ENCODE measurements at regions not wholly inside any gene's neighbourhood (a gene's known extent, or its start where the extent isn't known, plus 50 kb on each side); places are given as distances from the start of the nearest gene placed in this dataset.

- in situ Hi-C loops (cut with HindIII; ENCODE audit: low sequenced_read_pairs), result no loop called here
Observed at GRCh38 chr2:16117791-16118610, 177.7 kb downstream of the MYCN start.

GRCh38 chr2:16117021-16117700 lies 176.8 kb downstream of the MYCN start:
- in situ Hi-C loops (cut with HindIII; ENCODE audit: low sequenced_read_pairs), result no loop called here

- in situ Hi-C loops (cut with HindIII; ENCODE audit: low sequenced_read_pairs), result no loop called here
Observed at GRCh38 chr2:16115881-16116830, 175.8 kb downstream of the MYCN start.

GRCh38 chr2:16115291-16115690 lies 174.9 kb downstream of the MYCN start:
- in situ Hi-C loops (cut with HindIII; ENCODE audit: low sequenced_read_pairs), result no loop called here

- in situ Hi-C loops (cut with HindIII; ENCODE audit: low sequenced_read_pairs), result no loop called here
Observed at GRCh38 chr2:16114836-16115235, 174.5 kb downstream of the MYCN start.

GRCh38 chr2:16114070-16114469 lies 173.7 kb downstream of the MYCN start:
- in situ Hi-C loops (cut with HindIII; ENCODE audit: low sequenced_read_pairs), result no loop called here

- in situ Hi-C loops (cut with HindIII; ENCODE audit: low sequenced_read_pairs), result no loop called here
Observed at GRCh38 chr2:16113568-16113967, 173.2 kb downstream of the MYCN start.

GRCh38 chr2:16112972-16113560 lies 172.7 kb downstream of the MYCN start:
- in situ Hi-C loops (cut with HindIII; ENCODE audit: low sequenced_read_pairs), result no loop called here

GRCh38 chr2:16112251-16112971 lies 172.1 kb downstream of the MYCN start:
- in situ Hi-C loops (cut with HindIII; ENCODE audit: low sequenced_read_pairs), result no loop called here

- in situ Hi-C loops (cut with HindIII; ENCODE audit: low sequenced_read_pairs), result no loop called here
Observed at GRCh38 chr2:16111838-16112210, 171.5 kb downstream of the MYCN start.

GRCh38 chr2:16109821-16110310 lies 169.5 kb downstream of the MYCN start:
- in situ Hi-C loops (cut with HindIII; ENCODE audit: low sequenced_read_pairs), result no loop called here

- in situ Hi-C loops (cut with HindIII; ENCODE audit: low sequenced_read_pairs), result no loop called here
Observed at GRCh38 chr2:16109368-16109820, 169.0 kb downstream of the MYCN start.

GRCh38 chr2:16107246-16107645 lies 166.9 kb downstream of the MYCN start:
- in situ Hi-C loops (cut with HindIII; ENCODE audit: low sequenced_read_pairs), result no loop called here

GRCh38 chr2:16106619-16107018 lies 166.3 kb downstream of the MYCN start:
- in situ Hi-C loops (cut with HindIII; ENCODE audit: low sequenced_read_pairs), result no loop called here

- in situ Hi-C loops (cut with HindIII; ENCODE audit: low sequenced_read_pairs), result no loop called here
Observed at GRCh38 chr2:16105669-16106281, 165.4 kb downstream of the MYCN start.

GRCh38 chr2:16104949-16105668 lies 164.8 kb downstream of the MYCN start:
- in situ Hi-C loops (cut with HindIII; ENCODE audit: low sequenced_read_pairs), result no loop called here

- in situ Hi-C loops (cut with HindIII; ENCODE audit: low sequenced_read_pairs), result no loop called here
Observed at GRCh38 chr2:16104315-16104948, 164.1 kb downstream of the MYCN start.

- in situ Hi-C loops (cut with HindIII; ENCODE audit: low sequenced_read_pairs), result no loop called here
Observed at GRCh38 chr2:16103614-16104314, 163.4 kb downstream of the MYCN start.

Measured in DLD1 (cell line).